Transverse colon (tissue), 4 donors: ENCODE measurements at regions not wholly inside any gene's neighbourhood (a gene's known extent, or its start where the extent isn't known, plus 50 kb on each side); places are given as distances from the start of the nearest gene placed in this dataset.

ENCODE experiments used
- DNase-seq: peaks from one replicate; pipeline ENCODE4 v3.0.0-alpha.2; 2019
- H3K27ac ChIP-seq, 4 donors: fragments of 200-600 bp; sonication (generic); 2 replicates each; pipeline ENCODE4 v1.5.1; 2016 to 2018; ENCODE audit warnings: inconsistent platforms in 4 of 4
- H3K27me3 ChIP-seq: fragments of 200-600 bp; sonication (generic); 2 replicates; pipeline ENCODE4 v1.5.1; 2017; ENCODE audit warnings: inconsistent platforms
- H3K36me3 ChIP-seq, 4 donors: fragments of 200-600 bp; sonication (generic); 2 replicates each; pipeline ENCODE4 v1.5.1; 2017 to 2019; ENCODE audit warnings: inconsistent platforms in 4 of 4
- H3K4me1 ChIP-seq, 4 donors: fragments of 200-600 bp; sonication (generic); 2 replicates each; pipeline ENCODE4 v1.5.1; 2017 to 2020; ENCODE audit warnings: inconsistent platforms in 4 of 4
- H3K4me3 ChIP-seq, 4 donors: fragments of 200-600 bp; sonication (generic); 1 replicate in 1 of 4; 2 replicates in 3 of 4; pipeline versions ENCODE4 v1.5.1 to v1.6.1; 2017 to 2019; ENCODE audit warnings: inconsistent platforms in 4 of 4
- H3K9me3 ChIP-seq, 2 donors: fragments of 200-600 bp; sonication (generic); 2 replicates each; pipeline ENCODE4 v1.5.1; 2017 to 2019; ENCODE audit warnings: inconsistent platforms in 2 of 2
- EP300 ChIP-seq: sonication (generic); formaldehyde crosslinking; IDR thresholded peaks from one replicate; pipeline ENCODE4 v1.6.1; 2017; ENCODE audit warnings: antibody characterized with exemption, low read depth
- POLR2A ChIP-seq: fragments of 450-650 bp; IDR thresholded peaks from one replicate; pipeline ENCODE4 v1.6.1; 2016; ENCODE audit warnings: antibody characterized with exemption, mild to moderate bottlenecking, moderate library complexity
- POLR2AphosphoS5 ChIP-seq, 3 donors: sonication (generic); formaldehyde crosslinking; IDR thresholded peaks; one replicate each; pipeline ENCODE4 v1.6.1; 2016; ENCODE audit warnings: antibody characterized with exemption in 3 of 3
- WGBS, 2 donors: methylation state at CpG; one replicate each; pipeline ENCODE4 v1.1.5; 2018; ENCODE audit warnings: low coverage in 1 of 2; 5-methylcytosine and 5-hydroxymethylcytosine counted together
- in situ Hi-C, 4 donors: fragments of 200-750 bp; cut with MboI; loops; one replicate each; pipeline versions ENCODE4 v1.15.0 to v1.15.1; 2017; ENCODE audit warnings: low sequenced_read_pairs in 3 of 4, low pct_ligation_motif_present in 1 of 4, low pct_unique_long_range_greater_than_20kb in 1 of 4
- intact Hi-C: fragments of 100-400 bp; cut with DNase I; formaldehyde crosslinking; loops from one replicate; pipeline ENCODE4 v1.15.1; 2023; ENCODE audit warnings: low total_unique reads
- TF ChIP-seq, protein P1 (sequence below), 5 experiments: fragments of 200-600 bp in 3 of 5; fragments of 450-650 bp in 2 of 5; sonication (generic) in 3 of 5; IDR thresholded peaks; 1 replicate in 2 of 5; 2 replicates in 3 of 5; pipeline ENCODE4 v1.5.1; 2016 to 2017; ENCODE audit warnings: antibody characterized with exemption in 5 of 5, inconsistent platforms in 3 of 5, mild to moderate bottlenecking in 2 of 5, moderate library complexity in 1 of 5

DNA sequence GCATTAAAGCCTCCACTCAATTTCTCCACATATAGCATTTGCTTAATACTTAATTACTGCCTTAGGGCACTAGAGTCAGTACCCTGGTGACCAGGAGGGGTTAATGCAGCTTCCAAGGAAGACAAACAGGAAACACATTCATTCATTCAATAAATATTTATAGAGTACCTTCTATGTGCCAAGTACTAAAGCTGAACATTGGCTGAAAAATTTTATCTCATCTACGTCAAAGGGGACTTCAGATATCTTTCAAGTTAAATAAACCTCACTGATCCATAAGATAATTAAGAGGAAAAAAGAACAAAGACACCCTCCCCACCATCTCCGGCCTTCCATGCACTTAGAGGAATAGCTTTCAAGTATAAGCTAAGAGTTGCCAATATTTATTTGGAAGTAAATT is 156.9 kb upstream of the PRICKLE2 start:
- H3K27me3 ChIP-seq: no peaks in the 10 kb centered on the region
- no peak overlapping the region for H3K4me3 ChIP-seq
- H3K27ac ChIP-seq: peak overlapping the region in 1 of 4 donors; percentile 8
- H3K4me1 ChIP-seq: peaks cover 0 to 3% (median 0%) of the 10 kb centered on the region in 4 donors
- 30 to 66% methylated on average over 2 of the region's 2 CpGs for WGBS, 2 donors
- intact Hi-C loops: no loop called here
- H3K36me3 ChIP-seq: no peaks in the 10 kb centered on the region
- in situ Hi-C loops: no loop called here
- TF ChIP-seq EP300 (no peak), POLR2AphosphoS5 (IDR thresholded peaks at IDR 0.05) (no peak)
- TF ChIP-seq, protein P1, sequence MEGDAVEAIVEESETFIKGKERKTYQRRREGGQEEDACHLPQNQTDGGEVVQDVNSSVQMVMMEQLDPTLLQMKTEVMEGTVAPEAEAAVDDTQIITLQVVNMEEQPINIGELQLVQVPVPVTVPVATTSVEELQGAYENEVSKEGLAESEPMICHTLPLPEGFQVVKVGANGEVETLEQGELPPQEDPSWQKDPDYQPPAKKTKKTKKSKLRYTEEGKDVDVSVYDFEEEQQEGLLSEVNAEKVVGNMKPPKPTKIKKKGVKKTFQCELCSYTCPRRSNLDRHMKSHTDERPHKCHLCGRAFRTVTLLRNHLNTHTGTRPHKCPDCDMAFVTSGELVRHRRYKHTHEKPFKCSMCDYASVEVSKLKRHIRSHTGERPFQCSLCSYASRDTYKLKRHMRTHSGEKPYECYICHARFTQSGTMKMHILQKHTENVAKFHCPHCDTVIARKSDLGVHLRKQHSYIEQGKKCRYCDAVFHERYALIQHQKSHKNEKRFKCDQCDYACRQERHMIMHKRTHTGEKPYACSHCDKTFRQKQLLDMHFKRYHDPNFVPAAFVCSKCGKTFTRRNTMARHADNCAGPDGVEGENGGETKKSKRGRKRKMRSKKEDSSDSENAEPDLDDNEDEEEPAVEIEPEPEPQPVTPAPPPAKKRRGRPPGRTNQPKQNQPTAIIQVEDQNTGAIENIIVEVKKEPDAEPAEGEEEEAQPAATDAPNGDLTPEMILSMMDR (IDR thresholded peaks at IDR 0.05): no peak
- no peak for DNase-seq
- H3K9me3 ChIP-seq: no peaks in the 10 kb centered on the region

DNA sequence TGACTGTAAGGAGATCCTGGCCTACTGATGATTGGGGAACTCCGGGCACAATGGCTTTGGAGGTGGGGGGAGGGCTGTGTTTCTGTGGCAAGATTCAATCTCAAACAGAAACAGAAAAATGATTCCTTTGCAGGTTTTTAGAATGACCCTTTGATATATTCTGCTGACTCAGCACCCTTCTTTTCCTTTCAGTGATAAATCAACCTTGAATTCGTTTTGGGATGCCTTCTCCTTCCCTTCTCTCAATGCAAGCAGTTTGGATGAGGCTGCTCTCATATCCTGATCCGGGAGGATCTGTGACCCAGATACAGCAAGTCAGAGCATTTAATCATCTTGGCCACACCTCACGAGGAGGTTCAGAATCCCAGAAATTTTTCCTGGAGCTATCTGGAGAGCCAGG is 156.1 kb upstream of the PRICKLE2 start:
- TF ChIP-seq POLR2A (no peak), POLR2AphosphoS5 (IDR thresholded peaks at IDR 0.05) (no peak), EP300 (no peak)
- TF ChIP-seq, protein P1 (IDR thresholded peaks at IDR 0.05): no peak
- intact Hi-C loops (no loop called here), in situ Hi-C loops (no loop called here)
- peaks cover 0 to 3% (median 0%) of the 10 kb centered on the region in 4 donors for H3K4me1 ChIP-seq
- H3K9me3 ChIP-seq: no peaks in the 10 kb centered on the region
- H3K4me3 ChIP-seq: no peak overlapping the region
- H3K36me3 ChIP-seq: no peaks in the 10 kb centered on the region
- H3K27ac ChIP-seq: peak overlapping the region in 1 of 4 donors; percentile 8
- no peak for DNase-seq
- no peaks in the 10 kb centered on the region for H3K27me3 ChIP-seq
- WGBS, 2 donors: 67 to 69% methylated on average over 2 to 4 of the region's 4 CpGs

DNA sequence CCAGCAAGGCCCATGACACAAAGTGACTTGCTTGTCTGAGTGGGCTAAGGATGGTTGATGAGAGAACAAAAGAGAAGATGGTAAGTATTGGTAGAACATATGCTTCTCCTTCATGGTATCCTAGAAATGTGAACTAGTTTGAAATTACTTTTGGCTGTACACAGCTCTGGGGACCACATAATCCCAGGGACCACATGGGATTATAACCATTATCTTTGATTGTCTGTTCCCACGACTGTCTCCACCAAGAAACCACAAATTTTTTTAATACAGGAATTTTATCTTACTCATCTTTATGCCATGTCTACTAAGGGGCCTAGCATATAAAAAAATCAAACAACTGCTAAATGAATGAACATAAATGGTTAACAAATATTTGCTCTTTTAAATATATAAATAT is 155.3 kb upstream of the PRICKLE2 start:
- H3K4me3 ChIP-seq: no peak overlapping the region
- TF ChIP-seq POLR2AphosphoS5 (IDR thresholded peaks at IDR 0.05): no peak
- TF ChIP-seq, protein P1 (IDR thresholded peaks at IDR 0.05): no peak
- no peak for TF ChIP-seq EP300
- no peak for TF ChIP-seq POLR2A
- no peak for DNase-seq
- intact Hi-C loops (no loop called here), in situ Hi-C loops (no loop called here)
- H3K9me3 ChIP-seq: peaks cover 0 to 5% of the 10 kb centered on the region in 2 donors
- H3K27me3 ChIP-seq: no peaks in the 10 kb centered on the region
- WGBS, 2 donors: 51 to 75% methylated on average over 1 of the region's 1 CpG
- H3K4me1 ChIP-seq: peaks cover 0 to 3% (median 0%) of the 10 kb centered on the region in 4 donors
- H3K36me3 ChIP-seq: no peaks in the 10 kb centered on the region
- H3K27ac ChIP-seq: no peak overlapping the region

DNA sequence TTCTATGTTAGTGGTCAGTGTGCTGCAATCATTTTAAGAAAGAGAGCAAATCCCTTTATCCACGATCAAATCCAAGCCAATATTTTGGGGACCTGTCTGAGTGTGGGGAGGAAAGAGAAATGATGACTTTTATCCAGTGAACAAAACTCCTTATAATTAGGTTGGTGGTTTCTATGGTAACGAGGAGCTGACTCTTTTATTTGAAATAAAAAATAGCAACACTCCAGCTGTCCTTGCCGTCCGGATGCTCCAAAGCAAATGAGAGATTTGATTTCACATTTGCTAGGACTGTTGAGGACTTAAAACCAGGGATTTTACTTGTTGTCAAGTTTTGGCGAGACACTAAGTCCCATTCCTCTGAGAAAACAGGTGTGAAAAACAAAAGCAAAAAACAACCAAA is 154.0 kb upstream of the PRICKLE2 start:
- Histone ChIP-seq H3K4me1 (peaks cover 0 to 3% (median 0%) of the 10 kb centered on the region in 4 donors), H3K27ac (no peak overlapping the region), H3K9me3 (peaks cover 0 to 5% of the 10 kb centered on the region in 2 donors), H3K4me3 (no peak overlapping the region), H3K27me3 (no peaks in the 10 kb centered on the region), H3K36me3 (no peaks in the 10 kb centered on the region)
- 65 to 75% methylated on average over 5 of the region's 5 CpGs for WGBS, 2 donors
- in situ Hi-C loops: no loop called here
- intact Hi-C loops: no loop called here
- no peak for DNase-seq
- TF ChIP-seq, protein P1 (IDR thresholded peaks at IDR 0.05): no peak
- TF ChIP-seq EP300 (no peak), POLR2AphosphoS5 (IDR thresholded peaks at IDR 0.05) (no peak), POLR2A (no peak)
